Small intestine (tissue), 7 donors: ENCODE measurements at regions not wholly inside any gene's neighbourhood (a gene's known extent, or its start where the extent isn't known, plus 50 kb on each side); places are given as distances from the start of the nearest gene placed in this dataset.
"Not testable (repeated sequence)": the region's sequence is repeated elsewhere in the genome, so short reads cannot be mapped to it uniquely, and the experiment has no call there.

ENCODE experiments used
- DNase-seq, 2 donors: peaks; one replicate each; pipeline versions ENCODE4 v3.0.0 to v3.0.0-alpha.2; 2013
- FAIRE-seq: peaks from 2 replicates; lab custom pipeline; 2012; peaks lifted over from hg19 to GRCh38; lab: Jason Lieb, UNC
- H3K27ac ChIP-seq, 3 donors: one replicate each; pipeline ENCODE4 v1.5.1; 2013; ENCODE audit warnings: low read length in 2 of 3, mild to moderate bottlenecking in 2 of 3, control low read depth in 1 of 3, inconsistent platforms in 1 of 3, low read depth in 1 of 3, moderate library complexity in 1 of 3
- H3K27me3 ChIP-seq, 3 donors: one replicate each; pipeline ENCODE4 v1.6.1; 2013; ENCODE audit warnings: low read length in 3 of 3, inconsistent platforms in 1 of 3; ENCODE audit not compliant: control insufficient read depth in 3 of 3, insufficient read depth in 3 of 3
- H3K36me3 ChIP-seq, 3 donors: one replicate each; pipeline ENCODE4 v1.6.1; 2013; ENCODE audit warnings: low read length in 3 of 3, inconsistent platforms in 1 of 3, low read depth in 1 of 3, mild to moderate bottlenecking in 1 of 3, moderate library complexity in 1 of 3; ENCODE audit not compliant: control insufficient read depth in 3 of 3, insufficient read depth in 2 of 3
- H3K4me1 ChIP-seq, 3 donors: one replicate each; pipeline ENCODE4 v1.6.1; 2013; ENCODE audit warnings: low read length in 2 of 3, inconsistent platforms in 1 of 3, low read depth in 1 of 3, mild to moderate bottlenecking in 1 of 3, moderate library complexity in 1 of 3; ENCODE audit not compliant: control insufficient read depth in 3 of 3, insufficient read depth in 2 of 3
- H3K4me3 ChIP-seq, 3 donors: one replicate each; pipeline ENCODE4 v1.5.1; 2013; ENCODE audit warnings: low read length in 3 of 3, control low read depth in 1 of 3, inconsistent platforms in 1 of 3, low read depth in 1 of 3, mild to moderate bottlenecking in 1 of 3, moderate library complexity in 1 of 3
- H3K9me3 ChIP-seq, 2 donors: one replicate each; pipeline ENCODE4 v1.6.1; 2013; ENCODE audit warnings: low read depth in 1 of 2, low read length in 1 of 2; ENCODE audit not compliant: control insufficient read depth in 2 of 2, insufficient read depth in 1 of 2
- WGBS, 3 donors: extraction: QIAGEN DNeasy Blood & Tissue Kit; methylation state at CpG; one replicate each; pipeline ENCODE4 v1.1.7; 2013; 5-methylcytosine and 5-hydroxymethylcytosine counted together
- donor health status: healthy with polysubstance abuse.
- donor health status: control.
- donor health status: control.
- donor health status: Bipolar disorder and iron deficiency.
- donor health status: healthy.

DNA sequence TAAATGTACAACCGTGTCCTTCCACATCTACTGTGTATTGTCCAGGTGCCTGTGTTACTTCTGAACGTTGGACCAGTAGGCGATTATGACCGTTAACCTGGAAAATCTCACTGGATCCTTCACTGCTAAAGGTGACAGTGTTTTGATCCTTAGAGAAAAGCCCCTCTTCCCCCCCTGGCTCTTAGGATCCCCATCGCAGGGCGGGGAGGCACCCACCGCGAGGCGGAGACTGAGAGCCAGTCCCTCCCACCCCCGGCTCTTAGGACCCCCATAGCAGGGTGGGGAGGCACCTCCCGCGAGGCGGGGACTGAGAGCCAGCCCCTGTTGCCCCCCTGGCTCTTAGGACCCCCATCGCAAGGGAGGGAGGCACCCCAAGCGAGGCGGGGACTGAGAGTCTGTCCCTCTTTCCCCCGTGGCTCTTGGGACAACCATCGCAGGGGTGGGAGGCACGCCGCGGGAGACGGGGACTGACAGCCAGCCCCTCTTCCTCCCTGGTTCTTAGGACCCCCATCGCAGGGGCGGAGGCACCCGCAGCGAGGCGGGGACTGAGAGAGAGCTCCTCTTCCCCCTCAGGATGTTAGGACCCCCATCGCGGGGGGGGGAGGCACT lies 194.3 kb upstream of the PZP start:
- not testable (repeated sequence) for FAIRE-seq, H3K9me3 ChIP-seq, H3K36me3 ChIP-seq, H3K27me3 ChIP-seq, H3K27ac ChIP-seq, H3K4me1 ChIP-seq, H3K4me3 ChIP-seq, DNase-seq
- 61 to 85% (median 71%) methylated on average over 6 to 28 of the region's 29 CpGs for WGBS, 3 donors

DNA sequence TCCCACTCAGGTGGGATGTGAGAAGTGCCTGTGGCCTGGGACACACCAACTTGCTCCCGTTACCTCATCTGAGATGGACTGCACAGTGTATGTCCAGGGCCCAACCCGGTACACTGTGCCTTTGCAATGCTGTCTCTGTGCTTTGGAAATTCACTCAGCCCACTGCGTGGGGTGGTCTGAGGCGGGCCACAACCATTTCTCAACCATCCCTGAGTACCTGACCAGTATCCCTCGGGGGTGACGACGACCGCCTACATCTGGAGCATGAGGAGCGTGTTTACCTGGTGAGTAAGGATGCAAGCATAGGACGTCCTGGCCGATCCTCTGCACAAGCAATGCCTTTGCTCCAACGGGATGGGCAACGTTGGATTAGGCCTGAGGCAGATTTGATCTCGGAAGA lies 188.2 kb upstream of the PZP start:
- 96 to 98% (median 96%) methylated on average over 11 to 14 of the region's 14 CpGs for WGBS, 3 donors
- not testable (repeated sequence) for FAIRE-seq, H3K4me1 ChIP-seq, H3K36me3 ChIP-seq, H3K27me3 ChIP-seq, DNase-seq, H3K4me3 ChIP-seq, H3K9me3 ChIP-seq, H3K27ac ChIP-seq

GRCh38 chr12:9395220-9395619 lies 187.0 kb upstream of the PZP start:
- H3K27me3 ChIP-seq, H3K9me3 ChIP-seq, H3K36me3 ChIP-seq, FAIRE-seq, H3K4me1 ChIP-seq, H3K27ac ChIP-seq, H3K4me3 ChIP-seq, DNase-seq: not testable (repeated sequence)
- WGBS, 3 donors = 40% methylated on average over 2 of the region's 5 CpGs; no CpG with 5 or more reads in 2 of the 3 donors

DNA sequence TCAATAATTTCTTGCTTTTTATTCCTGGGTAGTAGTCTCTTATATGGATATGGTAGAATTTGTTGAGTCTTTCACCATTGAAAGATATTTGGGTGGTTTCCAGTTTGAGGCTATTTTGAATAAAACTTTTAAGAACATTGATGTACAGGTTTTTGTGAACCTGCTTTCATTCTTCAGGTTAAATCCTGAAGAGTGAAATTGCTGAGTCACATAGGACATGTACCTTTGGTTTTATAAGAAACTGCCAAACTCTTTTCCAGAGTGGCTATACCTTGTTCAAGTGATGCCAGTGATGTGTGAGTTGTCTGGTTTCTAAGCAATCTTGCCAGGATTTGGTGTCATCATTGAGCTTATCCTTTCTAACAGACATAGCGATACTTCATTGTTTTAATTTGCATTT lies 184.6 kb upstream of the PZP start:
- Histone ChIP-seq H3K4me1 (no peaks in the 10 kb centered on the region), H3K9me3 (no peaks in the 10 kb centered on the region), H3K27ac (no peak overlapping the region), H3K27me3 (no peaks in the 10 kb centered on the region), H3K4me3 (no peak overlapping the region), H3K36me3 (no peaks in the 10 kb centered on the region)
- DNase-seq (no peak), FAIRE-seq (no peak)
- whole genome bisulfite sequencing, 3 donors = 97 to 100% (median 100%) methylated on average over 1 of the region's 1 CpG

GRCh38 chr12:9391815-9392214 lies 183.6 kb upstream of the PZP start:
- no peaks in the 10 kb centered on the region for H3K4me1 ChIP-seq
- no peak for FAIRE-seq
- WGBS, 3 donors = 68 to 81% (median 71%) methylated on average over 2 of the region's 2 CpGs

DNA sequence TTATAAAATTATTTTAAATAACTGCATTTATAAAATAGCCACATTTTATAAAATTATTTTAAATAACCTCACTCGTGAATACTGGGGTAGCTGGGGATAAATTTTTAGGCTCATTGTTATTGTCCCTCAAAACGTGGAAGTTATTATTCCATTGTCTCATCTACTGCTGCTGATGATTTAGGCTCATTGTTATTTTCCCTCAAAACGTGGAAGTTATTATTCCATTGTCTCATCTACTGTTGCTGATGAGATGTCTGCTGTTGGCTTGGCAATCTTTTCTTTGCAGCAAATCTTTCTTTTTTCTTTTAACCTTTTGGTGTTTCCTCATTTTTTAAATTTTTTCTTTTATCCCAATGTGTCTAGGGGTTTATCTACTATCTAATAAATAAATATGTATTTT lies 182.6 kb upstream of the PZP start:
- no peaks in the 10 kb centered on the region for H3K27me3 ChIP-seq
- WGBS, 3 donors = 57 to 74% (median 72%) methylated on average over 3 of the region's 3 CpGs
- H3K4me3 ChIP-seq = no peak overlapping the region
- H3K27ac ChIP-seq = no peak overlapping the region
- H3K36me3 ChIP-seq = no peaks in the 10 kb centered on the region
- H3K4me1 ChIP-seq = no peaks in the 10 kb centered on the region
- no peaks in the 10 kb centered on the region for H3K9me3 ChIP-seq
- FAIRE-seq (no peak), DNase-seq (no peak)

More at GRCh38 chr12:9391815-9392214, 183.6 kb upstream of the PZP start:
- Histone ChIP-seq H3K27ac (no peak overlapping the region), H3K27me3 (no peaks in the 10 kb centered on the region), H3K4me3 (no peak overlapping the region), H3K36me3 (no peaks in the 10 kb centered on the region), H3K9me3 (no peaks in the 10 kb centered on the region)
- DNase-seq = no peak

DNA sequence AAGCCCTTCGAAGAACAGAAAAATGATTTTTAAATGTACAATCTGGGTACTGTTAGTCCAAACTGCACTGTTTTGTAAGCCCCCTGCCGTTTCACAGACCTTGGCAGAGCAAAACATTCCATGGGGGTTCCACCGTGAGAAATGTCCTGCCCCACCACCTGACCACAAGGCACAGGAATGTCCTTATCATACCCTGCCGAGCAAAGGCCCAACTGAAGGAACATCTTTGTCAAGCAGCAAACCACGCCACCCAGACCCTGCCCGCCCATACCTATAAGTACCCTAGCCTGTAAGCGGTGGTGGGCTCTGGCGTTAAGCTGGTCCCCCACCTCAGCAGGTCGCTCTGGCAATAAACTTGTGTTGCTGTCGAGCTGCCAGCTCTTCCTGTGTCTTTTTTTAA lies 181.6 kb upstream of the PZP start:
- H3K27ac ChIP-seq = no peak overlapping the region
- no peak for FAIRE-seq
- H3K27me3 ChIP-seq = no peaks in the 10 kb centered on the region
- H3K4me1 ChIP-seq = no peaks in the 10 kb centered on the region
- no peak for DNase-seq
- H3K4me3 ChIP-seq = no peak overlapping the region
- no peaks in the 10 kb centered on the region for H3K36me3 ChIP-seq
- H3K9me3 ChIP-seq = no peaks in the 10 kb centered on the region
- 75 to 76% (median 76%) methylated on average over 10 of the region's 10 CpGs for WGBS, 3 donors

- Histone ChIP-seq H3K4me3 (no peak overlapping the region), H3K27me3 (no peaks in the 10 kb centered on the region), H3K9me3 (no peaks in the 10 kb centered on the region), H3K27ac (no peak overlapping the region), H3K36me3 (no peaks in the 10 kb centered on the region), H3K4me1 (no peaks in the 10 kb centered on the region)
- no peak for FAIRE-seq
- no peak for DNase-seq
- WGBS, 3 donors = 74 to 85% (median 78%) methylated on average over 8 of the region's 8 CpGs
These were observed 180.2 kb upstream of the PZP start for GRCh38 chr12:9388379-9388778.

DNA sequence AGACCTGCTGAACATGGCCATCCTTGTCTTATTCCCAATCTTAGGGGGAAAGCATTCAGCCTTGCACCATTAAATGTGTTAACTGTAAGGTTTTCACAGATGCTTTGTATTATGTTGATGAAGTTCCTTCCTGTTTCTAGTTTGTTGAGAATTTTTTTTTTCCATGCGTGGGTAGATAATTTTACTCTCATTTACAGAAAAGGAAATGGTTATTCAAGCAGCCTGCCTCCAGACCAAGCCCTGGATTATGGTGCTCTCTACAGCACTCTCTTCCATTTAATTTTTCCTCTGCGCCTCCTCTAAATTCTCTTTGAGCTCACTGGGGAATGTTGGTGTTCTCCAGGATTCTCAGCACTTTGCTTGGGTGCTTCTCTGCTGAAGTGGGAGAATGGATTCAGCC lies 179.3 kb upstream of the PZP start:
- no peaks in the 10 kb centered on the region for H3K4me1 ChIP-seq
- H3K27ac ChIP-seq = no peak overlapping the region
- FAIRE-seq (no peak), DNase-seq (no peak)
- no peaks in the 10 kb centered on the region for H3K9me3 ChIP-seq
- no peak overlapping the region for H3K4me3 ChIP-seq
- H3K27me3 ChIP-seq = no peaks in the 10 kb centered on the region
- no peaks in the 10 kb centered on the region for H3K36me3 ChIP-seq
- 52 to 84% (median 75%) methylated on average over 2 of the region's 2 CpGs for WGBS, 3 donors
